HCT116 (cell line): ENCODE measurements at regions not wholly inside any gene's neighbourhood (a gene's known extent, or its start where the extent isn't known, plus 50 kb on each side); places are given as distances from the start of the nearest gene placed in this dataset.

Experiments
- ATAC-seq: fragments of 200-7000 bp; cut with Tn5 transposase; 2 replicates; pipeline ENCODE4 v1.9.1; 2020; ENCODE audit warnings: mild to moderate bottlenecking, moderate library complexity
- BruUV-seq: library from RNA; stranded (reverse); fragments of 400-500 nt; replicated peaks from 2 replicates; lab custom pipeline; 2021; lab: Mats Ljungman, UMichigan
- CTCF ChIA-PET: fragments of 300-600 bp; sonication (Branson Sonifier 250); formaldehyde crosslinking; loops from one replicate; lab custom pipeline; 2021; ENCODE audit warnings: antibody characterized with exemption; lab: Charles Lee
- POLR2A ChIA-PET: fragments of 300-600, 350-600 bp; sonication (Branson Sonifier 250); formaldehyde crosslinking; loops from one replicate; lab custom pipeline; 2021; ENCODE audit warnings: antibody characterized with exemption; lab: Charles Lee
- RAD21 ChIA-PET, 2 experiments: fragments of 300-600 bp; sonication (Branson Sonifier 250); formaldehyde crosslinking; loops; one replicate each; lab custom pipeline; 2023; ENCODE audit warnings: low total read pairs in 2 of 2; ENCODE audit not compliant: uncharacterized antibody in 2 of 2, unreplicated experiment in 2 of 2, low non-redundant PET in 1 of 2; lab: Charles Lee
- DNase-seq: peaks from one replicate; pipeline ENCODE4 v3.0.0-alpha.2; 2010; ENCODE audit warnings: low read depth, low spot score
- H2AFZ ChIP-seq: fragments of 200-600 bp; shearing (Covaris generic), sonication (generic); 2 replicates; pipeline ENCODE4 v1.6.1; 2017; ENCODE audit warnings: low read depth, mixed run types, mixed read lengths, antibody characterized with exemption, low read length; ENCODE audit not compliant: poor library complexity, severe bottlenecking
- H3K27ac ChIP-seq: 2 replicates; pipeline ENCODE4 v1.5.1; 2012; ENCODE audit warnings: low read depth, low read length
- H3K27me3 ChIP-seq: fragments of 200-600 bp; sonication (generic); 2 replicates; pipeline ENCODE4 v1.6.1; 2016; ENCODE audit warnings: mixed run types, low read length, mixed read lengths; ENCODE audit not compliant: insufficient read depth
- H3K36me3 ChIP-seq, 2 experiments: fragments of 200-500 bp in 1 of 2; fragments of 200-600 bp in 1 of 2; sonication (Bioruptor generic) in 1 of 2; sonication (generic) in 1 of 2; 2 replicates each; pipeline versions ENCODE4 v1.5.1 to v1.6.1; 2014 to 2016; ENCODE audit warnings: low read length in 2 of 2, inconsistent platforms in 1 of 2, mixed read lengths in 1 of 2, mixed run types in 1 of 2; ENCODE audit not compliant: insufficient read depth in 2 of 2, control insufficient read depth in 1 of 2
- H3K4me1 ChIP-seq, 2 experiments: fragments of 200-600 bp in 1 of 2; sonication (generic) in 1 of 2; 2 replicates each; pipeline versions ENCODE4 v1.5.1 to v1.6.1; 2012 to 2017; ENCODE audit warnings: low read length in 2 of 2, inconsistent platforms in 1 of 2, mild to moderate bottlenecking in 1 of 2, mixed read lengths in 1 of 2, mixed run types in 1 of 2, moderate library complexity in 1 of 2; ENCODE audit not compliant: insufficient read depth in 2 of 2, control insufficient read depth in 1 of 2
- H3K4me2 ChIP-seq: fragments of 200-600 bp; sonication (generic); 2 replicates; pipeline ENCODE4 v1.6.1; 2017; ENCODE audit warnings: mixed run types, low read length, mixed read lengths
- H3K4me3 ChIP-seq, 2 experiments: fragments of 200-600 bp in 1 of 2; sonication (generic) in 1 of 2; replicated peaks in 1 of 2; 2 replicates each; pipeline ENCODE4 v1.5.1; 2011 to 2016; ENCODE audit warnings: low read length in 2 of 2, control low read depth in 1 of 2, low read depth in 1 of 2, mild to moderate bottlenecking in 1 of 2, mixed read lengths in 1 of 2, mixed run types in 1 of 2
- H3K79me2 ChIP-seq: fragments of 200-600 bp; sonication (generic); 2 replicates; pipeline ENCODE4 v1.6.1; 2017; ENCODE audit warnings: mild to moderate bottlenecking, mixed run types, low read length, moderate library complexity, mixed read lengths; ENCODE audit not compliant: insufficient read depth
- H3K9ac ChIP-seq: fragments of 200-600 bp; sonication (generic); 2 replicates; pipeline ENCODE4 v1.6.1; 2016; ENCODE audit warnings: low read length, mixed read lengths
- H3K9me2 ChIP-seq: fragments of 200-600 bp; sonication (generic), shearing (Covaris generic); 2 replicates; pipeline ENCODE4 v1.6.1; 2017; ENCODE audit warnings: mixed run types, mild to moderate bottlenecking, moderate library complexity; ENCODE audit not compliant: insufficient read depth
- H3K9me3 ChIP-seq, 2 experiments: fragments of 200-500 bp in 1 of 2; fragments of 200-600 bp in 1 of 2; sonication (Bioruptor generic) in 1 of 2; sonication (generic) in 1 of 2; 2 replicates each; pipeline ENCODE4 v1.6.1; 2014 to 2017; ENCODE audit warnings: low read length in 2 of 2, mixed read lengths in 2 of 2, inconsistent platforms in 1 of 2, low read depth in 1 of 2, mild to moderate bottlenecking in 1 of 2, mixed run types in 1 of 2, moderate library complexity in 1 of 2; ENCODE audit not compliant: control insufficient read depth in 1 of 2, insufficient read depth in 1 of 2
- H4K20me1 ChIP-seq: fragments of 200-600 bp; sonication (generic), shearing (Covaris generic); 2 replicates; pipeline ENCODE4 v1.6.1; 2017; ENCODE audit warnings: mixed run types, mild to moderate bottlenecking, moderate library complexity; ENCODE audit not compliant: insufficient read depth
- ATF3 ChIP-seq: IDR thresholded peaks from 2 replicates; pipeline ENCODE4 v1.6.1; 2012
- CBX3 ChIP-seq: IDR thresholded peaks from 2 replicates; pipeline ENCODE4 v1.6.1; 2012; ENCODE audit warnings: low read depth
- CEBPB ChIP-seq: IDR thresholded peaks from 2 replicates; pipeline ENCODE4 v1.6.1; 2012; ENCODE audit warnings: low read depth
- ELF1 ChIP-seq: IDR thresholded peaks from 2 replicates; pipeline ENCODE4 v1.6.1; 2012; ENCODE audit warnings: low read depth, borderline replicate concordance
- EZH2 ChIP-seq: fragments of 200-600 bp; sonication (generic); IDR thresholded peaks from 2 replicates; pipeline ENCODE4 v1.6.1; 2017; ENCODE audit warnings: antibody characterized with exemption, mixed run types
- REST ChIP-seq: IDR thresholded peaks from 2 replicates; pipeline ENCODE4 v1.6.1; 2012; ENCODE audit warnings: low read depth
- SIN3A ChIP-seq: IDR thresholded peaks from 2 replicates; pipeline ENCODE4 v1.6.1; 2012; ENCODE audit warnings: low read depth
- SRF ChIP-seq: IDR thresholded peaks from 2 replicates; pipeline ENCODE4 v1.6.1; 2012; ENCODE audit warnings: low read depth
- ZNF274 ChIP-seq: fragments of 200-500 bp; sonication (Bioruptor generic); IDR thresholded peaks from 2 replicates; pipeline ENCODE4 v1.6.1; 2014; ENCODE audit warnings: mild to moderate bottlenecking, low read depth, low read length, inconsistent platforms
- intact Hi-C: fragments of 100-400 bp; cut with micrococcal nuclease; formaldehyde crosslinking; loops from 2 replicates; pipeline ENCODE4 v1.10.0; 2022

GRCh38 chr10:42979181-42979580 lies 97.7 kb upstream of the RET start:
- POLR2A ChIA-PET = no interaction called here
- H3K36me3 ChIP-seq = no peaks in the 10 kb centered on the region
- no peak overlapping the region for H3K4me2 ChIP-seq
- no peaks in the 10 kb centered on the region for H4K20me1 ChIP-seq
- DNase-seq = no peak
- no peaks in the 10 kb centered on the region for H3K79me2 ChIP-seq
- no peaks in the 10 kb centered on the region for H3K9me3 ChIP-seq
- RAD21 ChIA-PET = no interaction called here
- no peak overlapping the region for H3K4me3 ChIP-seq
- no peak overlapping the region for H3K9ac ChIP-seq
- intact Hi-C loops = no loop called here
- no peak overlapping the region for H3K27ac ChIP-seq
- ATAC-seq = no peak
- CTCF ChIA-PET = no interaction called here
- TF ChIP-seq ATF3 = no peak
- TF ChIP-seq EZH2 = no peak
- TF ChIP-seq ZNF274 = no peak
- TF ChIP-seq CEBPB = no peak
- TF ChIP-seq SRF = no peak
- no peak for TF ChIP-seq REST
- TF ChIP-seq ELF1 = no peak
- no peak for TF ChIP-seq SIN3A
- TF ChIP-seq CBX3 = no peak
- no peaks in the 10 kb centered on the region for H3K27me3 ChIP-seq
- H3K4me1 ChIP-seq = peaks cover 0 to 6% of the 10 kb centered on the region in 2 experiments; a peak in 1 of 4 replicates
- no peak overlapping the region for H2AFZ ChIP-seq
- BruUV-seq = no TSS peak
- no peaks in the 10 kb centered on the region for H3K9me2 ChIP-seq
